ENCODE measurements at regions not wholly inside any gene's neighbourhood (a gene's known extent, or its start where the extent isn't known, plus 50 kb on each side); places are given as distances from the start of the nearest gene placed in this dataset.

- TF ChIP-seq GATA2 (IDR thresholded peaks at IDR 0.05; ENCODE audit: insufficient read depth, insufficient read length, low read depth, low read length), result no peak
- TF ChIP-seq MYC (IDR thresholded peaks at IDR 0.05; ENCODE audit: low read depth, low read length), result no peak
- TF ChIP-seq CTCF (IDR thresholded peaks at IDR 0.05; ENCODE audit: extremely low read depth in 1 of 2, insufficient read depth in 1 of 2, low read depth in 1 of 2, low read length in 2 of 2), result no peak
- BruUV-seq (replicated peaks), result no TSS peak
- H4K20me1 ChIP-seq (replicated peaks; ENCODE audit: control insufficient read depth, extremely low read depth, insufficient read depth, low read length), result no peaks in the 10 kb centered on the region
Measured at GRCh38 chr3:77859156-77859555, 819.3 kb downstream of the ROBO2 start.

DNA sequence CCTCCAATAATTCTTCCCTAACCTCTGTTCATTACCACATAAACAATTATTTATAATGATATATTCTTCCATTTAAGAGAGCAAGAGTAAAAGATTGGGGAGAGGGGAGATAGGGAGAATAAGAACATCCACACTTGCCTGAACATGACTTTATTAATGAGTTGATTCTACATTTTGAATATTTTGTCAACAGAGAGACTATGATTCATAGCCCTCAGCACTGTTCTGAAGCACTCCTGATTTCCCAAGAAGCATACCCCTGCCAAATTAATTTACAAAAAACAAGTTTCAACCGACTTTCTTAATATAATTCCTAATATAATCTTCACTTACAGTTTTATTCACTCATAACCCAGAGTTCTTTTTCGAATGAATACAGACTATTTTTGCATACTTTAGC is 828.8 kb downstream of the ROBO2 start:
- intact Hi-C loops (cut with micrococcal nuclease) (no loop called here), dilution Hi-C loops (cut with MboI; ENCODE audit: extremely low pct_ligation_motif_present, low sequenced_read_pairs) (no loop called here)
- Histone ChIP-seq H3K9ac (replicated peaks; ENCODE audit: extremely low read depth, insufficient read depth, low read length) (no peak overlapping the region), H3K9me1 (replicated peaks; ENCODE audit: control insufficient read depth, extremely low read depth, insufficient read depth, low read length) (no peaks in the 10 kb centered on the region), H3K4me2 (ENCODE audit: insufficient read depth, low read length) (no peak overlapping the region), H3K79me2 (ENCODE audit: control insufficient read depth, insufficient read depth, low read length) (no peaks in the 10 kb centered on the region), H4K20me1 (replicated peaks; ENCODE audit: control insufficient read depth, extremely low read depth, insufficient read depth, low read length) (no peaks in the 10 kb centered on the region), H3K9me3 (replicated peaks; ENCODE audit: control insufficient read depth, insufficient read depth, low read length) (no peaks in the 10 kb centered on the region), H2AFZ (ENCODE audit: low read depth, low read length) (no peak overlapping the region), H3K4me3 (replicated peaks in 1 of 3; ENCODE audit: insufficient read depth in 1 of 3, low read depth in 1 of 3, low read length in 3 of 3) (no peak overlapping the region), H3K27me3 (ENCODE audit: control insufficient read depth in 2 of 2, insufficient read depth in 2 of 2, low read length in 2 of 2) (no peaks in the 10 kb centered on the region), H3K36me3 (ENCODE audit: control insufficient read depth in 2 of 2, extremely low read depth in 1 of 2, insufficient read depth in 2 of 2, low read length in 2 of 2) (no peaks in the 10 kb centered on the region), H3K4me1 (ENCODE audit: control insufficient read depth, extremely low read depth, insufficient read depth, low read length) (no peaks in the 10 kb centered on the region), H3K27ac (ENCODE audit: insufficient read depth, low read depth, low read length) (no peak overlapping the region)
- TF ChIP-seq JUN (IDR thresholded peaks at IDR 0.05; ENCODE audit: borderline replicate concordance, insufficient read depth, insufficient read length, low read depth) (no peak), GATA2 (IDR thresholded peaks at IDR 0.05; ENCODE audit: insufficient read depth, insufficient read length, low read depth, low read length) (no peak), MYC (IDR thresholded peaks at IDR 0.05; ENCODE audit: low read depth, low read length) (no peak)
- ChIA-PET CTCF (no interaction called here), POLR2A (no interaction called here)
- no TSS peak for BruUV-seq (replicated peaks)
- DNase-seq (ENCODE audit: low read depth, low spot score) (no peak), FAIRE-seq (no peak)

More at GRCh38 chr3:77859156-77859555, 819.3 kb downstream of the ROBO2 start:
- Histone ChIP-seq H3K9me3 (replicated peaks; ENCODE audit: control insufficient read depth, insufficient read depth, low read length) (no peaks in the 10 kb centered on the region), H3K4me2 (ENCODE audit: insufficient read depth, low read length) (no peak overlapping the region), H3K27me3 (ENCODE audit: control insufficient read depth in 2 of 2, insufficient read depth in 2 of 2, low read length in 2 of 2) (no peaks in the 10 kb centered on the region), H3K4me3 (replicated peaks in 1 of 3; ENCODE audit: insufficient read depth in 1 of 3, low read depth in 1 of 3, low read length in 3 of 3) (no peak overlapping the region), H3K9ac (replicated peaks; ENCODE audit: extremely low read depth, insufficient read depth, low read length) (no peak overlapping the region), H3K79me2 (ENCODE audit: control insufficient read depth, insufficient read depth, low read length) (no peaks in the 10 kb centered on the region), H2AFZ (ENCODE audit: low read depth, low read length) (no peak overlapping the region), H3K4me1 (ENCODE audit: control insufficient read depth, extremely low read depth, insufficient read depth, low read length) (peaks cover 4% of the 10 kb centered on the region), H3K9me1 (replicated peaks; ENCODE audit: control insufficient read depth, extremely low read depth, insufficient read depth, low read length) (no peaks in the 10 kb centered on the region), H3K36me3 (ENCODE audit: control insufficient read depth in 2 of 2, extremely low read depth in 1 of 2, insufficient read depth in 2 of 2, low read length in 2 of 2) (no peaks in the 10 kb centered on the region), H3K27ac (ENCODE audit: insufficient read depth, low read depth, low read length) (no peak overlapping the region)
- ChIA-PET POLR2A (no interaction called here), CTCF (no interaction called here)
- dilution Hi-C loops (cut with MboI; ENCODE audit: extremely low pct_ligation_motif_present, low sequenced_read_pairs), result no loop called here
- intact Hi-C loops (cut with micrococcal nuclease), result no loop called here
- DNase-seq (ENCODE audit: low read depth, low spot score), result no peak
- FAIRE-seq, result no peak

Data from endothelial cell of umbilical vein (primary cell).